H1 (cell line): ENCODE measurements at regions not wholly inside any gene's neighbourhood (a gene's known extent, or its start where the extent isn't known, plus 50 kb on each side); places are given as distances from the start of the nearest gene placed in this dataset.

Source experiments
- CHD2 ChIP-seq: IDR thresholded peaks from 2 replicates; pipeline ENCODE4 v1.6.1; 2012; ENCODE audit warnings: low read length, improper control_type of control experiment
- CREB1 ChIP-seq: IDR thresholded peaks from 2 replicates; pipeline ENCODE4 v1.6.1; 2012; ENCODE audit warnings: inconsistent platforms
- CTCF ChIP-seq, 3 experiments: IDR thresholded peaks; 1 replicate in 2 of 3; 2 replicates in 1 of 3; pipeline versions ENCODE4 v1.5.1 to v1.6.1; 2011; ENCODE audit warnings: low read length in 3 of 3, mild to moderate bottlenecking in 3 of 3, inconsistent platforms in 2 of 3, low read depth in 1 of 3, moderate library complexity in 1 of 3; ENCODE audit not compliant: insufficient read depth in 1 of 3; ENCODE audit errors: control extremely low read depth in 1 of 3
- EP300 ChIP-seq, 2 experiments: IDR thresholded peaks; 1 replicate in 1 of 2; 2 replicates in 1 of 2; pipeline ENCODE4 v1.6.1; 2011 to 2012; ENCODE audit warnings: low read depth in 2 of 2, low read length in 2 of 2, mild to moderate bottlenecking in 2 of 2, borderline replicate concordance in 1 of 2, inconsistent platforms in 1 of 2, moderate library complexity in 1 of 2
- EZH2 ChIP-seq: fragments of 200-600 bp; sonication (generic); IDR thresholded peaks from 2 replicates; pipeline ENCODE4 v1.7.1; 2012; ENCODE audit warnings: low read depth, mild to moderate bottlenecking, moderate library complexity, low read length, inconsistent platforms; ENCODE audit not compliant: severe bottlenecking
- GABPA ChIP-seq: IDR thresholded peaks from 2 replicates; pipeline ENCODE4 v1.6.1; 2011; ENCODE audit warnings: mild to moderate bottlenecking, low read length, moderate library complexity, borderline replicate concordance; ENCODE audit not compliant: insufficient read depth
- GTF2F1 ChIP-seq: IDR thresholded peaks from 2 replicates; pipeline ENCODE4 v1.6.1; 2012; ENCODE audit warnings: low read depth, low read length, improper control_type of control experiment, borderline replicate concordance
- JUND ChIP-seq: IDR thresholded peaks from 2 replicates; pipeline ENCODE4 v1.6.1; 2011; ENCODE audit warnings: mild to moderate bottlenecking, improper control_type of control experiment, low read length
- MAX ChIP-seq: IDR thresholded peaks from 2 replicates; pipeline ENCODE4 v1.6.1; 2012; ENCODE audit warnings: inconsistent platforms
- POLR2A ChIP-seq, 2 experiments: IDR thresholded peaks; 1 replicate in 1 of 2; 2 replicates in 1 of 2; pipeline ENCODE4 v1.6.1; 2011; ENCODE audit warnings: low read depth in 2 of 2, low read length in 2 of 2, mild to moderate bottlenecking in 2 of 2; ENCODE audit errors: control extremely low read depth in 1 of 2
- POLR2AphosphoS5 ChIP-seq: IDR thresholded peaks from 2 replicates; pipeline ENCODE4 v1.6.1; 2011; ENCODE audit warnings: low read depth, low read length
- RAD21 ChIP-seq, 2 experiments: IDR thresholded peaks in 1 of 2; conservative IDR thresholded peaks in 1 of 2; 2 replicates each; pipeline ENCODE4 v1.6.1; 2011; ENCODE audit warnings: low read depth in 2 of 2, low read length in 2 of 2, improper control_type of control experiment in 1 of 2, inconsistent platforms in 1 of 2, mild to moderate bottlenecking in 1 of 2, moderate library complexity in 1 of 2
- TEAD4 ChIP-seq: IDR thresholded peaks from 2 replicates; pipeline ENCODE4 v1.6.1; 2012; ENCODE audit warnings: low read depth, low read length, inconsistent platforms, mixed read lengths
- YY1 ChIP-seq: IDR thresholded peaks from 2 replicates; pipeline ENCODE4 v1.6.1; 2011; ENCODE audit warnings: low read depth, mild to moderate bottlenecking, low read length

- TF ChIP-seq GABPA (no peak), EZH2 (no peak), JUND (no peak), POLR2AphosphoS5 (no peak), CHD2 (no peak), CREB1 (no peak), MAX (no peak), RAD21 (IDR thresholded peaks at IDR 0.05 in 1 of 2, conservative IDR thresholded peaks at IDR 0.05 in 1 of 2; ENCODE audit: low read depth in 2 of 2, low read length in 2 of 2) (no peak), CTCF (IDR thresholded peaks at IDR 0.05; ENCODE audit: control extremely low read depth in 1 of 3, insufficient read depth in 1 of 3, low read depth in 1 of 3, low read length in 3 of 3) (no peak), GTF2F1 (no peak), YY1 (no peak), POLR2A (IDR thresholded peaks at IDR 0.05; ENCODE audit: control extremely low read depth in 1 of 2, low read depth in 2 of 2, low read length in 2 of 2) (no peak), EP300 (IDR thresholded peaks at IDR 0.05; ENCODE audit: borderline replicate concordance in 1 of 2, low read depth in 2 of 2, low read length in 2 of 2) (no peak), TEAD4 (no peak)
Measured at GRCh38 chrX:16060252-16060651, 63.1 kb upstream of the GRPR start.
